SK-N-SH (cell line): ENCODE measurements at regions not wholly inside any gene's neighbourhood (a gene's known extent, or its start where the extent isn't known, plus 50 kb on each side); places are given as distances from the start of the nearest gene placed in this dataset.

ENCODE experiments used
- CTCF ChIA-PET: fragments of 300-600, 350-600 bp; formaldehyde crosslinking; extraction: SDS; loops from one replicate; lab custom pipeline; 2021; lab: Yijun Ruan, JAX
- POLR2A ChIA-PET: fragments of 350-600 bp; sonication (Branson Sonifier 250); formaldehyde crosslinking; extraction: SDS; loops from one replicate; lab custom pipeline; 2020; ENCODE audit warnings: antibody characterized with exemption, inconsistent platforms; lab: Yijun Ruan, JAX
- DNase-seq: peaks from one replicate; pipeline ENCODE4 v3.0.0; 2012
- H2AFZ ChIP-seq: fragments of 200-600 bp; sonication (generic); 2 replicates; pipeline ENCODE4 v1.8.1; 2016; ENCODE audit warnings: antibody characterized with exemption, mild to moderate bottlenecking, low read depth
- H3F3A ChIP-seq: fragments of 200-600 bp; sonication (generic); replicated peaks from 2 replicates; pipeline ENCODE3; 2016; ENCODE audit warnings: antibody characterized with exemption, mild to moderate bottlenecking; ENCODE audit not compliant: insufficient read depth
- H3K27ac ChIP-seq, 2 experiments: fragments of 200-500 bp in 1 of 2; fragments of 200-600 bp in 1 of 2; sonication (Bioruptor generic) in 1 of 2; sonication (generic), shearing (Covaris generic) in 1 of 2; 2 replicates each; pipeline versions ENCODE4 v1.5.1 to v1.6.1; 2014 to 2016; ENCODE audit warnings: low read depth in 2 of 2, inconsistent platforms in 1 of 2, low read length in 1 of 2, mild to moderate bottlenecking in 1 of 2, mixed read lengths in 1 of 2
- H3K27me3 ChIP-seq: fragments of 200-600 bp; sonication (generic), shearing (Covaris generic); 2 replicates; pipeline ENCODE4 v1.6.1; 2016; ENCODE audit warnings: mixed run types; ENCODE audit not compliant: insufficient read depth
- H3K36me3 ChIP-seq, 2 experiments: fragments of 200-500 bp in 1 of 2; fragments of 200-600 bp in 1 of 2; sonication (Bioruptor generic) in 1 of 2; sonication (generic) in 1 of 2; replicated peaks in 1 of 2; 2 replicates each; pipeline versions ENCODE3 to v1.5.1; 2014 to 2016; ENCODE audit warnings: low read length in 1 of 2, mild to moderate bottlenecking in 1 of 2; ENCODE audit not compliant: insufficient read depth in 2 of 2, control insufficient read depth in 1 of 2
- H3K4me1 ChIP-seq, 2 experiments: fragments of 200-500 bp in 1 of 2; fragments of 200-600 bp in 1 of 2; sonication (Bioruptor generic) in 1 of 2; sonication (generic), shearing (Covaris generic) in 1 of 2; 2 replicates each; pipeline versions ENCODE4 v1.5.1 to v1.6.1; 2014 to 2016; ENCODE audit warnings: low read depth in 1 of 2, low read length in 1 of 2, mixed run types in 1 of 2; ENCODE audit not compliant: insufficient read depth in 2 of 2, control insufficient read depth in 1 of 2
- H3K4me2 ChIP-seq: fragments of 200-600 bp; sonication (generic), shearing (Covaris generic); 2 replicates; pipeline ENCODE4 v1.6.1; 2017; ENCODE audit warnings: mixed run types
- H3K4me3 ChIP-seq, 2 experiments: fragments of 200-500 bp in 1 of 2; fragments of 200-600 bp in 1 of 2; sonication (Bioruptor generic) in 1 of 2; sonication (generic), shearing (Covaris generic) in 1 of 2; 2 replicates each; pipeline versions ENCODE4 v1.5.1 to v1.8.1; 2014 to 2016; ENCODE audit warnings: low read depth in 2 of 2, inconsistent platforms in 1 of 2, low read length in 1 of 2, mild to moderate bottlenecking in 1 of 2, mixed read lengths in 1 of 2, moderate library complexity in 1 of 2
- H3K79me2 ChIP-seq: fragments of 200-600 bp; sonication (generic); 2 replicates; pipeline ENCODE4 v1.8.1; 2017; ENCODE audit warnings: mild to moderate bottlenecking; ENCODE audit not compliant: insufficient read depth
- H3K9ac ChIP-seq: fragments of 200-600 bp; sonication (generic); 2 replicates; pipeline ENCODE4 v1.6.1; 2017; ENCODE audit warnings: mixed run types
- H3K9me2 ChIP-seq: fragments of 200-600 bp; sonication (generic); 2 replicates; pipeline ENCODE4 v1.6.1; 2017; ENCODE audit warnings: mixed run types
- H3K9me3 ChIP-seq: fragments of 200-600 bp; sonication (generic); 2 replicates; pipeline ENCODE4 v1.6.1; 2017; ENCODE audit warnings: mixed run types, mild to moderate bottlenecking, moderate library complexity
- H4K20me1 ChIP-seq: fragments of 200-600 bp; sonication (generic); 2 replicates; pipeline ENCODE4 v1.6.1; 2017; ENCODE audit warnings: mild to moderate bottlenecking, mixed run types; ENCODE audit not compliant: insufficient read depth
- FOSL2 ChIP-seq: IDR thresholded peaks from 2 replicates; pipeline ENCODE4 v1.4.0; 2012; ENCODE audit warnings: low read depth, mild to moderate bottlenecking, moderate library complexity, borderline replicate concordance
- FOXJ3 ChIP-seq: sonication (generic); formaldehyde crosslinking; IDR thresholded peaks from 2 replicates; pipeline ENCODE4 v1.5.1; 2020; ENCODE audit warnings: mild to moderate bottlenecking, missing genetic modification reagents
- GATA2 ChIP-seq: sonication (generic); formaldehyde crosslinking; IDR thresholded peaks from 2 replicates; pipeline ENCODE4 v1.5.0; 2020; ENCODE audit warnings: mild to moderate bottlenecking, missing genetic modification reagents
- JUND ChIP-seq: IDR thresholded peaks from 2 replicates; pipeline ENCODE4 v1.4.0; 2012
- NRF1 ChIP-seq: IDR thresholded peaks from 2 replicates; pipeline ENCODE4 v1.6.1; 2012; ENCODE audit warnings: low read depth, mild to moderate bottlenecking, low read length
- RFX5 ChIP-seq: IDR thresholded peaks from 2 replicates; pipeline ENCODE4 v1.6.1; 2012; ENCODE audit warnings: mild to moderate bottlenecking, improper control_type of control experiment, low read length
- RXRA ChIP-seq: IDR thresholded peaks from 2 replicates; pipeline ENCODE4 v1.4.0; 2012; ENCODE audit warnings: low read depth, mild to moderate bottlenecking, borderline replicate concordance
- YY1 ChIP-seq: IDR thresholded peaks from 2 replicates; pipeline ENCODE4 v1.4.0; 2012; ENCODE audit warnings: low read depth, mild to moderate bottlenecking
- WGBS: methylation state at CpG from one replicate; pipeline ENCODE4 v1.1.6; 2017; ENCODE audit warnings: low lambda C conversion rate; 5-methylcytosine and 5-hydroxymethylcytosine counted together
- TF ChIP-seq, protein P1 (sequence below): fragments of 150-350 bp; IDR thresholded peaks from 2 replicates; pipeline ENCODE4 v1.6.1; 2016; ENCODE audit warnings: mild to moderate bottlenecking, low read depth, low read length
- TF ChIP-seq, protein P2 (sequence below): IDR thresholded peaks from 2 replicates; pipeline ENCODE4 v1.6.1; 2012; ENCODE audit warnings: mild to moderate bottlenecking, low read depth, low read length, moderate library complexity

DNA sequence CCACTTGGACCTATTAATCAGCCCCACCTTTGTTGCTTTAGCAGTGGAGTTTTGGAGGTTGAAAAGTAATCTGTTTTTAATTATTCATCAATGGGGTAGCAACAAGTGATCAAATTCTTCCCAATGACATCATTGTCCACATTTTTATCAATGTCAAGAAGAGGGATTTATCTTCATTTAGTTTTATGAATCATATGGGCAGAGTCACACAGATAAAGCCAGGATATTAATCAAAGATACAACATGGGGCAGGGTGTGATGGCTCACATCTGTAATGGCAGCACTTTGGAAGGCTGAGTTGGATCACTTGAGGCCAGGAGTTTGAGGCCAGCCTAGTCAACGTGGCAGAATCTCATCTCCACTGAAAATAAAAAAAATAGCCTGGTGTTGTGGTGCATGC is 388.4 kb upstream of the POM121L12 start:
- POLR2A ChIA-PET: no interaction called here
- CTCF ChIA-PET: no interaction called here

DNA sequence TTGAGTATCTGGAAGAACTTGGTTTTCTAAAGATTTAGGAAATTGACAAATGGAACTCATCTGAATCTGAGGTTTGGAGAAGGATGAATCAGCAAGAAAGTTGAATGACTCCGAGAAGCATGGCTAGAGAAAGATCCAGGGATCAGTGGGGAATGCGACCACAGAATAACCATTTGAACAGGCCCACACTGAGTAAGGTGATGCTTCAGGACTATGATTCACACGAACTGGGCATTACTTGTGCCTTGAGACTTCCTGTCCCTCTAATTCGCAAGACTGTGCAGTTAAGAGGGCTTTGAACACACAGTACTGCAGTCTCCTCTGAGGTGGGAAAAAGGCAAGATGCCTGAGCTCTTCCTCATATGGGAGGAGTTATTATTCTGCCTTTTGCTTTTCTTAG is 395.5 kb upstream of the POM121L12 start:
- no peaks in the 10 kb centered on the region for H3K79me2 ChIP-seq
- H3K9ac ChIP-seq: no peak overlapping the region
- WGBS: 12% methylated on average over 4 of the region's 4 CpGs
- no peaks in the 10 kb centered on the region for H3K27me3 ChIP-seq
- H3K4me1 ChIP-seq: no peaks in the 10 kb centered on the region; a peak in 1 of 4 replicates
- no peaks in the 10 kb centered on the region for H3K36me3 ChIP-seq
- POLR2A ChIA-PET: no interaction called here
- TF ChIP-seq YY1 (no peak), FOSL2 (no peak)
- TF ChIP-seq, protein P1, sequence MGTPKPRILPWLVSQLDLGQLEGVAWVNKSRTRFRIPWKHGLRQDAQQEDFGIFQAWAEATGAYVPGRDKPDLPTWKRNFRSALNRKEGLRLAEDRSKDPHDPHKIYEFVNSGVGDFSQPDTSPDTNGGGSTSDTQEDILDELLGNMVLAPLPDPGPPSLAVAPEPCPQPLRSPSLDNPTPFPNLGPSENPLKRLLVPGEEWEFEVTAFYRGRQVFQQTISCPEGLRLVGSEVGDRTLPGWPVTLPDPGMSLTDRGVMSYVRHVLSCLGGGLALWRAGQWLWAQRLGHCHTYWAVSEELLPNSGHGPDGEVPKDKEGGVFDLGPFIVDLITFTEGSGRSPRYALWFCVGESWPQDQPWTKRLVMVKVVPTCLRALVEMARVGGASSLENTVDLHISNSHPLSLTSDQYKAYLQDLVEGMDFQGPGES: no peak
- no peaks in the 10 kb centered on the region for H4K20me1 ChIP-seq
- CTCF ChIA-PET: no interaction called here
- H3F3A ChIP-seq: no peaks in the 10 kb centered on the region
- H3K9me3 ChIP-seq: no peaks in the 10 kb centered on the region; the same call in none of the 2 replicates
- H3K9me2 ChIP-seq: 0 out of 2 replicates have a peak, but pooled peaks cover 2% of the 10 kb centered on the region
- no peak overlapping the region for H2AFZ ChIP-seq
- no peak overlapping the region for H3K4me3 ChIP-seq
- no peak for DNase-seq
- no peak overlapping the region for H3K27ac ChIP-seq
- H3K4me2 ChIP-seq: no peak overlapping the region

More for the DNA sequence above, 388.4 kb upstream of the POM121L12 start:
- Histone ChIP-seq H3K4me1 (no peaks in the 10 kb centered on the region), H3K4me3 (no peak overlapping the region), H3K27me3 (no peaks in the 10 kb centered on the region), H3K9me2 (no peaks in the 10 kb centered on the region), H3K27ac (no peak overlapping the region), H3K4me2 (no peak overlapping the region), H3K9ac (no peak overlapping the region), H4K20me1 (no peaks in the 10 kb centered on the region), H2AFZ (no peak overlapping the region), H3K9me3 (peaks cover 6% of the 10 kb centered on the region; the same call in 1 of the 2 replicates), H3F3A (no peaks in the 10 kb centered on the region), H3K36me3 (no peaks in the 10 kb centered on the region), H3K79me2 (no peaks in the 10 kb centered on the region)
- TF ChIP-seq, protein P2, sequence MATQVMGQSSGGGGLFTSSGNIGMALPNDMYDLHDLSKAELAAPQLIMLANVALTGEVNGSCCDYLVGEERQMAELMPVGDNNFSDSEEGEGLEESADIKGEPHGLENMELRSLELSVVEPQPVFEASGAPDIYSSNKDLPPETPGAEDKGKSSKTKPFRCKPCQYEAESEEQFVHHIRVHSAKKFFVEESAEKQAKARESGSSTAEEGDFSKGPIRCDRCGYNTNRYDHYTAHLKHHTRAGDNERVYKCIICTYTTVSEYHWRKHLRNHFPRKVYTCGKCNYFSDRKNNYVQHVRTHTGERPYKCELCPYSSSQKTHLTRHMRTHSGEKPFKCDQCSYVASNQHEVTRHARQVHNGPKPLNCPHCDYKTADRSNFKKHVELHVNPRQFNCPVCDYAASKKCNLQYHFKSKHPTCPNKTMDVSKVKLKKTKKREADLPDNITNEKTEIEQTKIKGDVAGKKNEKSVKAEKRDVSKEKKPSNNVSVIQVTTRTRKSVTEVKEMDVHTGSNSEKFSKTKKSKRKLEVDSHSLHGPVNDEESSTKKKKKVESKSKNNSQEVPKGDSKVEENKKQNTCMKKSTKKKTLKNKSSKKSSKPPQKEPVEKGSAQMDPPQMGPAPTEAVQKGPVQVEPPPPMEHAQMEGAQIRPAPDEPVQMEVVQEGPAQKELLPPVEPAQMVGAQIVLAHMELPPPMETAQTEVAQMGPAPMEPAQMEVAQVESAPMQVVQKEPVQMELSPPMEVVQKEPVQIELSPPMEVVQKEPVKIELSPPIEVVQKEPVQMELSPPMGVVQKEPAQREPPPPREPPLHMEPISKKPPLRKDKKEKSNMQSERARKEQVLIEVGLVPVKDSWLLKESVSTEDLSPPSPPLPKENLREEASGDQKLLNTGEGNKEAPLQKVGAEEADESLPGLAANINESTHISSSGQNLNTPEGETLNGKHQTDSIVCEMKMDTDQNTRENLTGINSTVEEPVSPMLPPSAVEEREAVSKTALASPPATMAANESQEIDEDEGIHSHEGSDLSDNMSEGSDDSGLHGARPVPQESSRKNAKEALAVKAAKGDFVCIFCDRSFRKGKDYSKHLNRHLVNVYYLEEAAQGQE: no peak
- TF ChIP-seq NRF1: no peak
- 5% methylated on average over 1 of the region's 1 CpG for WGBS
- no peak for DNase-seq

DNA sequence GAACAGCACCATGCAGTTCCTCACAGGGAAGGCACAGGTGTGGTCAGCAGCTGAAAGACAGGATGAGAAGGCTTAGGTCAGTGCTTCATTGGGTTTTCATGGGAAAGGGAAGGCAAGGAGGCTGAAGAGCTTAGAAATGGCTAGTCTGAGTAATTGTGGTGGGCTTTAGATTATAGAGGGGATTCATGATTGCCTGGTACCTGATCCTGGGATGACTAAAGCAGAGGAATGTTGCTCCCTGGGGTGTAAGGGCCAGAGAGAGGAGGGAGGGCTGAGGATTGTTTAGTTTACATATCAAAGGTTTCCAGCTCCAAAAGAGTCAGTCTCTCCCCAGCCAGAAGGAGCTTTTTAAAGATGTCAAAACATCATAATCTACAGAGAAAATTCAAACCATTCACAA is 396.3 kb upstream of the POM121L12 start:
- POLR2A ChIA-PET: no interaction called here
- H3K27me3 ChIP-seq: no peaks in the 10 kb centered on the region
- H2AFZ ChIP-seq: no peak overlapping the region

More for the DNA sequence above, 396.3 kb upstream of the POM121L12 start:
- 0 out of 2 replicates have a peak, but pooled peaks cover 2% of the 10 kb centered on the region for H3K9me2 ChIP-seq
- no peak overlapping the region for H3K27ac ChIP-seq
- CTCF ChIA-PET: no interaction called here
- no peaks in the 10 kb centered on the region for H4K20me1 ChIP-seq
- no peak overlapping the region for H3K9ac ChIP-seq
- no peaks in the 10 kb centered on the region; the same call in none of the 2 replicates for H3K9me3 ChIP-seq
- no peak for TF ChIP-seq GATA2
- TF ChIP-seq RXRA: no peak
- no peak for TF ChIP-seq RFX5
- no peak for TF ChIP-seq JUND
- TF ChIP-seq FOXJ3 (CRISPR knock-in tag): no peak
- TF ChIP-seq, all 33 proteins: peak for 0
- Histone ChIP-seq H3K36me3 (no peaks in the 10 kb centered on the region), H3K4me1 (no peaks in the 10 kb centered on the region; a peak in 1 of 4 replicates), H3K4me3 (no peak overlapping the region), H3K79me2 (no peaks in the 10 kb centered on the region), H3F3A (no peaks in the 10 kb centered on the region), H3K4me2 (no peak overlapping the region)
- DNase-seq: no peak
